H1 (cell line): ENCODE measurements at regions not wholly inside any gene's neighbourhood (a gene's known extent, or its start where the extent isn't known, plus 50 kb on each side); places are given as distances from the start of the nearest gene placed in this dataset.
A peak's percentile ranks its signal among the peaks of the same experiment; 100 is the strongest.

Experiments used
- CTCF ChIA-PET: fragments of 300-600 bp; sonication (Branson Sonifier 250); formaldehyde crosslinking; loops from one replicate; lab custom pipeline; 2021; ENCODE audit not compliant: partially characterized antibody; lab: Charles Lee
- POLR2A ChIA-PET: fragments of 300-600 bp; sonication (Branson Sonifier 250); formaldehyde crosslinking; loops from one replicate; lab custom pipeline; 2021; ENCODE audit warnings: inconsistent platforms; ENCODE audit not compliant: partially characterized antibody; lab: Charles Lee
- DNase-seq, 2 experiments: peaks; one replicate each; pipeline versions ENCODE4 v3.0.0 to v3.0.0-alpha.2; 2010 to 2022; ENCODE audit warnings: low spot score in 2 of 2, low read depth in 1 of 2, mixed read lengths in 1 of 2
- FAIRE-seq: peaks from 2 replicates; lab custom pipeline; 2011; peaks lifted over from hg19 to GRCh38; lab: Jason Lieb, UNC
- H2AFZ ChIP-seq: 2 replicates; pipeline ENCODE4 v1.8.1; 2012; ENCODE audit warnings: low read length, inconsistent platforms
- H2AK5ac ChIP-seq: 2 replicates; pipeline ENCODE4 v1.6.1; 2013; ENCODE audit warnings: low read depth, low read length
- H2BK120ac ChIP-seq: replicated peaks from 2 replicates; pipeline ENCODE3; 2013; ENCODE audit warnings: low read depth, low read length, inconsistent platforms
- H2BK12ac ChIP-seq: 2 replicates; pipeline ENCODE4 v1.6.1; 2013; ENCODE audit warnings: low read depth, low read length
- H2BK15ac ChIP-seq: 2 replicates; pipeline ENCODE4 v1.6.1; 2013; ENCODE audit warnings: low read length
- H2BK20ac ChIP-seq: 2 replicates; pipeline ENCODE4 v1.6.1; 2013; ENCODE audit warnings: low read length
- H2BK5ac ChIP-seq: 2 replicates; pipeline ENCODE4 v1.6.1; 2013; ENCODE audit warnings: low read depth, low read length
- H3K14ac ChIP-seq: 2 replicates; pipeline ENCODE4 v1.6.1; 2013; ENCODE audit warnings: inconsistent platforms; ENCODE audit not compliant: insufficient read length
- H3K18ac ChIP-seq: 2 replicates; pipeline ENCODE4 v1.6.1; 2013; ENCODE audit warnings: low read length; ENCODE audit errors: extremely low read depth
- H3K23ac ChIP-seq: 2 replicates; pipeline ENCODE4 v1.6.1; 2013; ENCODE audit warnings: inconsistent platforms; ENCODE audit not compliant: insufficient read length
- H3K23me2 ChIP-seq: 2 replicates; pipeline ENCODE4 v1.6.1; 2013; ENCODE audit warnings: low read depth, low read length
- H3K27ac ChIP-seq: 2 replicates; pipeline ENCODE4 v1.6.1; 2011; ENCODE audit warnings: low read depth, low read length, inconsistent platforms
- H3K27me3 ChIP-seq, 4 experiments: replicated peaks in 1 of 4; 1 replicate in 1 of 4; 2 replicates in 3 of 4; pipeline versions ENCODE4 v1.6.1 to v1.8.1; 2011 to 2013; ENCODE audit warnings: low read length in 3 of 4, mild to moderate bottlenecking in 3 of 4, inconsistent platforms in 2 of 4, mixed read lengths in 2 of 4, moderate library complexity in 1 of 4; ENCODE audit not compliant: control insufficient read depth in 3 of 4, insufficient read depth in 3 of 4; ENCODE audit errors: extremely low read depth in 1 of 4
- H3K36me3 ChIP-seq, 4 experiments: 2 replicates each; pipeline versions ENCODE4 v1.6.1 to v1.8.1; 2011 to 2013; ENCODE audit warnings: mild to moderate bottlenecking in 4 of 4, low read length in 3 of 4, moderate library complexity in 2 of 4, control low read depth in 1 of 4, inconsistent platforms in 1 of 4; ENCODE audit not compliant: insufficient read depth in 4 of 4, control insufficient read depth in 2 of 4
- H3K4ac ChIP-seq: replicated peaks from 2 replicates; pipeline ENCODE3; 2013; ENCODE audit warnings: low read length, low read depth, mixed read lengths, inconsistent platforms; ENCODE audit not compliant: insufficient read length
- H3K4me1 ChIP-seq, 4 experiments: replicated peaks in 1 of 4; 1 replicate in 1 of 4; 2 replicates in 3 of 4; pipeline versions ENCODE4 v1.6.1 to v1.8.1; 2011 to 2013; ENCODE audit warnings: low read length in 3 of 4, inconsistent platforms in 2 of 4, mixed read lengths in 1 of 4; ENCODE audit not compliant: insufficient read depth in 4 of 4, control insufficient read depth in 3 of 4
- H3K4me2 ChIP-seq, 2 experiments: 2 replicates each; pipeline versions ENCODE4 v1.6.1 to v1.8.1; 2011 to 2013; ENCODE audit warnings: low read depth in 2 of 2, low read length in 2 of 2, control low read depth in 1 of 2, inconsistent platforms in 1 of 2, mild to moderate bottlenecking in 1 of 2; ENCODE audit not compliant: insufficient read depth in 1 of 2
- H3K4me3 ChIP-seq, 4 experiments: fragments of 200-600, 300-600 bp in 1 of 4; sonication (generic), shearing (Covaris generic), sonication (Bioruptor Twin) in 1 of 4; 2 replicates each; pipeline versions ENCODE4 v1.5.1 to v1.8.1; 2011 to 2016; ENCODE audit warnings: low read length in 4 of 4, low read depth in 3 of 4, control low read depth in 2 of 4, inconsistent platforms in 2 of 4, mild to moderate bottlenecking in 2 of 4, mixed read lengths in 1 of 4, moderate library complexity in 1 of 4; ENCODE audit not compliant: insufficient read depth in 2 of 4; ENCODE audit errors: extremely low read depth in 1 of 4
- H3K56ac ChIP-seq: replicated peaks from 2 replicates; pipeline ENCODE3; 2013; ENCODE audit warnings: low read depth, mild to moderate bottlenecking, mixed read lengths, low read length, inconsistent platforms; ENCODE audit not compliant: insufficient read length
- H3K79me1 ChIP-seq: 2 replicates; pipeline ENCODE4 v1.6.1; 2013; ENCODE audit warnings: low read depth, low read length, control low read depth
- H3K79me2 ChIP-seq, 2 experiments: 2 replicates each; pipeline versions ENCODE4 v1.6.1 to v1.8.1; 2012 to 2013; ENCODE audit warnings: low read length in 2 of 2, mild to moderate bottlenecking in 2 of 2, inconsistent platforms in 1 of 2; ENCODE audit not compliant: insufficient read depth in 2 of 2, control insufficient read depth in 1 of 2
- H3K9ac ChIP-seq, 4 experiments: replicated peaks in 1 of 4; 1 replicate in 1 of 4; 2 replicates in 3 of 4; pipeline versions ENCODE4 v1.6.1 to v1.8.1; 2011 to 2013; ENCODE audit warnings: low read depth in 3 of 4, low read length in 3 of 4, control low read depth in 2 of 4, mild to moderate bottlenecking in 2 of 4, moderate library complexity in 2 of 4, inconsistent platforms in 1 of 4; ENCODE audit errors: extremely low read depth in 1 of 4
- H3K9me3 ChIP-seq, 2 experiments: 2 replicates each; pipeline versions ENCODE4 v1.6.1 to v1.8.1; 2012 to 2013; ENCODE audit warnings: mild to moderate bottlenecking in 2 of 2, moderate library complexity in 2 of 2, control low read depth in 1 of 2, inconsistent platforms in 1 of 2, low read depth in 1 of 2, low read length in 1 of 2, mixed read lengths in 1 of 2; ENCODE audit not compliant: insufficient read depth in 2 of 2
- H4K20me1 ChIP-seq, 2 experiments: replicated peaks in 1 of 2; 2 replicates each; pipeline versions ENCODE3 to v1.8.1; 2011 to 2013; ENCODE audit warnings: inconsistent platforms in 2 of 2, low read length in 2 of 2, mild to moderate bottlenecking in 1 of 2; ENCODE audit not compliant: insufficient read depth in 2 of 2, control insufficient read depth in 1 of 2
- H4K5ac ChIP-seq: 2 replicates; pipeline ENCODE4 v1.6.1; 2013; ENCODE audit warnings: low read length, low read depth, mixed read lengths, inconsistent platforms; ENCODE audit not compliant: insufficient read length
- H4K8ac ChIP-seq: 2 replicates; pipeline ENCODE4 v1.8.0; 2013; ENCODE audit warnings: mild to moderate bottlenecking, moderate library complexity, low read length, inconsistent platforms; ENCODE audit not compliant: insufficient read depth; ENCODE audit errors: extremely low read depth
- H4K91ac ChIP-seq: replicated peaks from 2 replicates; pipeline ENCODE3; 2013; ENCODE audit warnings: low read length, mixed read lengths, inconsistent platforms; ENCODE audit not compliant: insufficient read length
- CHD1 ChIP-seq: IDR thresholded peaks from 2 replicates; pipeline ENCODE4 v1.6.1; 2012; ENCODE audit warnings: low read depth, low read length, improper control_type of control experiment
- JUND ChIP-seq: IDR thresholded peaks from 2 replicates; pipeline ENCODE4 v1.6.1; 2011; ENCODE audit warnings: mild to moderate bottlenecking, improper control_type of control experiment, low read length
- MAFK ChIP-seq: IDR thresholded peaks from 2 replicates; pipeline ENCODE4 v1.6.1; 2012; ENCODE audit warnings: low read depth, mild to moderate bottlenecking, improper control_type of control experiment, low read length
- NANOG ChIP-seq: IDR thresholded peaks from 2 replicates; pipeline ENCODE4 v1.6.1; 2011; ENCODE audit warnings: low read length, low read depth, mild to moderate bottlenecking, inconsistent platforms; ENCODE audit not compliant: insufficient read depth, poor library complexity, severe bottlenecking
- POLR2A ChIP-seq, 2 experiments: IDR thresholded peaks; 1 replicate in 1 of 2; 2 replicates in 1 of 2; pipeline ENCODE4 v1.6.1; 2011; ENCODE audit warnings: low read depth in 2 of 2, low read length in 2 of 2, mild to moderate bottlenecking in 2 of 2; ENCODE audit errors: control extremely low read depth in 1 of 2
- POLR2AphosphoS5 ChIP-seq: IDR thresholded peaks from 2 replicates; pipeline ENCODE4 v1.6.1; 2011; ENCODE audit warnings: low read depth, low read length
- SIX5 ChIP-seq: IDR thresholded peaks from 2 replicates; pipeline ENCODE4 v1.6.1; 2011; ENCODE audit warnings: mild to moderate bottlenecking, low read depth, low read length
- SP4 ChIP-seq: IDR thresholded peaks from 2 replicates; pipeline ENCODE4 v1.6.1; 2012; ENCODE audit warnings: low read length, inconsistent platforms
- TAF7 ChIP-seq: optimal IDR thresholded peaks from 2 replicates; pipeline ENCODE3; 2011; ENCODE audit warnings: low read depth, mild to moderate bottlenecking, inconsistent platforms, low read length, moderate library complexity, borderline replicate concordance
- WGBS, 2 experiments: shearing (Covaris generic) in 1 of 2; methylation state at CpG; one replicate each; pipeline versions ENCODE4 v1.1.6 to v1.1.7; 2013 to 2015; ENCODE audit warnings: low lambda C conversion rate in 2 of 2, mixed read lengths in 2 of 2, inconsistent platforms in 1 of 2, low coverage in 1 of 2, missing lambda C conversion rate in 1 of 2; ENCODE audit not compliant: insufficient replicate concordance in 2 of 2, insufficient coverage in 1 of 2, insufficient read length in 1 of 2; ENCODE audit errors: extremely low coverage in 1 of 2, missing lambda C conversion rate in 1 of 2; 5-methylcytosine and 5-hydroxymethylcytosine counted together

GRCh38 chr4:123485601-123486000 lies 89.0 kb downstream of the SPRY1 start:
- no peak overlapping the region for H3K14ac ChIP-seq
- no peak overlapping the region for H3K4ac ChIP-seq
- no peak overlapping the region for H3K4me2 ChIP-seq
- no peaks in the 10 kb centered on the region; a peak in 1 of 4 replicates for H3K9me3 ChIP-seq
- no peak overlapping the region for H2BK120ac ChIP-seq
- FAIRE-seq: no peak
- no peak overlapping the region for H2AK5ac ChIP-seq
- ChIA-PET CTCF (interaction anchor here (0.7 kb wide), 1 partner anchor 18 kb away, joined by 3 read pairs; no protein-coding TSS in a partner anchor), POLR2A (no interaction called here)
- no peaks in the 10 kb centered on the region for H3K79me2 ChIP-seq
- H2BK20ac ChIP-seq: no peak overlapping the region
- no peak for DNase-seq
- no peak overlapping the region for H2BK12ac ChIP-seq
- H2AFZ ChIP-seq: 0 out of 2 replicates have a peak overlapping the region, but pooled peaks have one; percentile 78
- no peak overlapping the region for H4K5ac ChIP-seq
- H4K8ac ChIP-seq: no peak overlapping the region
- no peak overlapping the region for H3K18ac ChIP-seq
- no peak overlapping the region for H4K91ac ChIP-seq
- H3K27ac ChIP-seq: no peak overlapping the region
- no peak overlapping the region for H2BK5ac ChIP-seq
- no peak overlapping the region for H3K56ac ChIP-seq
- H3K27me3 ChIP-seq: no peaks in the 10 kb centered on the region
- H4K20me1 ChIP-seq: no peaks in the 10 kb centered on the region
- H2BK15ac ChIP-seq: no peak overlapping the region
- no peaks in the 10 kb centered on the region for H3K36me3 ChIP-seq
- H3K4me1 ChIP-seq: no peaks in the 10 kb centered on the region
- no peak overlapping the region for H3K4me3 ChIP-seq
- H3K79me1 ChIP-seq: no peaks in the 10 kb centered on the region
- WGBS, 2 experiments: 86% methylated on average over 1 of the region's 1 CpG; no CpG with 5 or more reads in 1 of the 2 experiments
- H3K9ac ChIP-seq: no peak overlapping the region
- H3K23me2 ChIP-seq: no peaks in the 10 kb centered on the region
- TF ChIP-seq NANOG (no peak), CHD1 (no peak), POLR2AphosphoS5 (no peak), POLR2A (IDR thresholded peaks at IDR 0.05; ENCODE audit: control extremely low read depth in 1 of 2, low read depth in 2 of 2, low read length in 2 of 2) (no peak), SIX5 (no peak), JUND (no peak), TAF7 (no peak), MAFK (no peak), SP4 (no peak)
- no peak overlapping the region for H3K23ac ChIP-seq
